B cell (primary cell): ENCODE measurements at regions not wholly inside any gene's neighbourhood (a gene's known extent, or its start where the extent isn't known, plus 50 kb on each side); places are given as distances from the start of the nearest gene placed in this dataset.

Experiments used
- CTCF ChIP-seq: fragments of 200-600 bp; IDR thresholded peaks from one replicate; pipeline ENCODE4 v1.8.0; 2022; ENCODE audit warnings: antibody characterized with exemption, mild to moderate bottlenecking
- EZH2 ChIP-seq: IDR thresholded peaks from 2 replicates; pipeline ENCODE4 v1.6.1; 2012; ENCODE audit warnings: borderline replicate concordance, low read depth, mild to moderate bottlenecking, moderate library complexity, low read length; ENCODE audit not compliant: insufficient read depth, poor library complexity, severe bottlenecking

GRCh38 chr20:59378966-59379365, 78.6 kb downstream of the EDN3 start:
- TF ChIP-seq CTCF (no peak), EZH2 (no peak)
